ENCODE measurements at regions not wholly inside any gene's neighbourhood (a gene's known extent, or its start where the extent isn't known, plus 50 kb on each side); places are given as distances from the start of the nearest gene placed in this dataset.

- no peak for TF ChIP-seq EZH2 (IDR thresholded peaks at IDR 0.05; ENCODE audit: insufficient read depth, poor library complexity, severe bottlenecking)
- no peak for TF ChIP-seq EZH2phosphoT487 (IDR thresholded peaks at IDR 0.05; ENCODE audit: insufficient read depth, low read depth)
Measured at GRCh38 chr6:786946-787763, 94.2 kb upstream of the EXOC2 start.

Data from GM23248 (cell line).